Sigmoid colon (tissue), 4 donors: ENCODE measurements at regions not wholly inside any gene's neighbourhood (a gene's known extent, or its start where the extent isn't known, plus 50 kb on each side); places are given as distances from the start of the nearest gene placed in this dataset.

Source experiments
- CTCF ChIP-seq, 4 experiments: fragments of 450-650 bp in 3 of 4; fragments of 200-600 bp in 1 of 4; IDR thresholded peaks; one replicate each; pipeline ENCODE4 v1.5.1; 2016 to 2019; ENCODE audit warnings: antibody characterized with exemption in 4 of 4, mild to moderate bottlenecking in 3 of 4, moderate library complexity in 2 of 4
- POLR2AphosphoS5 ChIP-seq, 4 donors: sonication (generic); formaldehyde crosslinking; IDR thresholded peaks; one replicate each; pipeline ENCODE4 v1.6.1; 2017; ENCODE audit warnings: antibody characterized with exemption in 4 of 4

- TF ChIP-seq CTCF (IDR thresholded peaks at IDR 0.05) (no peak), POLR2AphosphoS5 (IDR thresholded peaks at IDR 0.05) (no peak)
Measured at GRCh38 chr10:31647861-31648260, 280.8 kb downstream of the ARHGAP12 start.
